Esophagus muscularis mucosa (tissue), 3 donors: ENCODE measurements at regions not wholly inside any gene's neighbourhood (a gene's known extent, or its start where the extent isn't known, plus 50 kb on each side); places are given as distances from the start of the nearest gene placed in this dataset.

ENCODE experiments used
- CTCF ChIP-seq, 3 experiments: fragments of 200-600 bp in 2 of 3; fragments of 450-650 bp in 1 of 3; sonication (generic) in 2 of 3; IDR thresholded peaks; one replicate each; pipeline ENCODE4 v1.5.1; 2017 to 2019; ENCODE audit warnings: antibody characterized with exemption in 3 of 3, mild to moderate bottlenecking in 2 of 3, moderate library complexity in 1 of 3
- POLR2A ChIP-seq: fragments of 450-650 bp; IDR thresholded peaks from one replicate; pipeline ENCODE4 v1.6.1; 2017; ENCODE audit warnings: antibody characterized with exemption, moderate library complexity, mild to moderate bottlenecking, low read depth

GRCh38 chr10:33920351-33920750, 585.9 kb upstream of the NRP1 start:
- TF ChIP-seq CTCF (IDR thresholded peaks at IDR 0.05): no peak
- TF ChIP-seq POLR2A: no peak
